Adipocyte (in vitro differentiated cells): ENCODE measurements at regions not wholly inside any gene's neighbourhood (a gene's known extent, or its start where the extent isn't known, plus 50 kb on each side); places are given as distances from the start of the nearest gene placed in this dataset.
"Not testable (repeated sequence)": the region's sequence is repeated elsewhere in the genome, so short reads cannot be mapped to it uniquely, and the experiment has no call there.

ENCODE experiments used
- DNase-seq: peaks from one replicate; pipeline ENCODE4 v3.0.0-alpha.2; 2015; ENCODE audit warnings: low read depth
- H3K27me3 ChIP-seq: replicated peaks from 2 replicates; pipeline ENCODE4 v1.7.0; 2013; ENCODE audit warnings: mild to moderate bottlenecking, low read length, moderate library complexity; ENCODE audit not compliant: control insufficient read depth, insufficient read depth
- H3K36me3 ChIP-seq: 2 replicates; pipeline ENCODE4 v1.7.0; 2013; ENCODE audit warnings: low read length, mild to moderate bottlenecking, moderate library complexity; ENCODE audit not compliant: control insufficient read depth, insufficient read depth, severe bottlenecking
- H3K4me1 ChIP-seq: 2 replicates; pipeline ENCODE4 v1.7.0; 2013; ENCODE audit warnings: mild to moderate bottlenecking, low read length, moderate library complexity; ENCODE audit not compliant: control insufficient read depth, insufficient read depth
- H3K4me3 ChIP-seq: 2 replicates; pipeline ENCODE4 v1.7.0; 2013; ENCODE audit warnings: mild to moderate bottlenecking, low read length, moderate library complexity
- H3K9ac ChIP-seq: 2 replicates; pipeline ENCODE4 v1.7.0; 2013; ENCODE audit warnings: mild to moderate bottlenecking, low read length, moderate library complexity
- H3K9me3 ChIP-seq: 2 replicates; pipeline ENCODE4 v1.7.0; 2013; ENCODE audit warnings: mild to moderate bottlenecking, low read length, moderate library complexity; ENCODE audit not compliant: control insufficient read depth

DNA sequence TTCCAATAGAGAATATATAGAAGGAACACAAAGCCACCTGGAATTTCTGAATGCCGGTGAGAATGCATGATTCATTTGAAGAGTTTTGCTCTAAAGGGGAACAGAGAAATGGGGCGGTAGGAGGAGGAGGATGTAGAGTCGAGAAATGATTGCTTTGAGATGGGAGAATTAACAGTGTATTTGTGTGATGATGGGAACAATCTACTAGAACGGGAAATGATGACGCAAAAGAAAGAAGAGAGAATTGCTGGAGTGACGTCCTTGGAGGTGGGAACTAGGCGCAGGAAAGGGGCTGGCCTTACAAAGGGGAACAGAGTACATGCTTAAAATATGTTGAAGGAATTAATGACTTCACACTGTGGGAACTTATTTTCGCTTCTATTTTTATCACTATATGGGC lies 188.1 kb downstream of the SDHAF3 start:
- no peak overlapping the region for H3K4me3 ChIP-seq
- H3K27me3 ChIP-seq, result no peaks in the 10 kb centered on the region
- no peak overlapping the region for H3K9ac ChIP-seq
- no peaks in the 10 kb centered on the region for H3K9me3 ChIP-seq
- no peaks in the 10 kb centered on the region for H3K36me3 ChIP-seq
- no peaks in the 10 kb centered on the region for H3K4me1 ChIP-seq
- DNase-seq, result no peak

DNA sequence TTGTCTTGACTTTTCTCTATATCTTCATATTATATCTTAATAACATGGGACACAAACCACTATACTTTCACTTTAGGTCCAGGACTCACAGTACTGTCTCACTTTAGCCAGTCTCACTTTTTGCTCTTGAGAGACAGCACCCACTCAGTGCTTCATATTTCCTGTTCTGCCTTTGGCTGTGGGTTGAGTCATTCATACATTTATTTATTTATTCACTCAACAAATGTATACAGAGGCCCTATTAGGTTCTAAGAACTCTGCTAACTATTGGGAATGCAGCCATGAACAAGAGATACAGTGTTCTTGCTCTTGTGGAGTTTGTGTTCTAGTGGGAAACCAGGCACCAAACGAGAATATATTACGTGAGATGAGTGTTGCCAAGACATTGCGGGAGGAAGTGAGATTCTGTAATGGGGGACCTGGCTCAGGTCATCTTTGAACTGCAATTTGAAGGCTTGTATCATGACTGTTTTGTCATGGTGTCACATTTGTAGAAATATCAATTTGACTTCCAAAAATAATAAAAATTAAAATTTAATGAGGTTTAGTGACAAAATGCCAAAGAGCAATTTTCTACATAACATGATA lies 190.1 kb downstream of the SDHAF3 start:
- Histone ChIP-seq H3K4me1 (no peaks in the 10 kb centered on the region), H3K36me3 (no peaks in the 10 kb centered on the region), H3K9ac (no peak overlapping the region), H3K4me3 (no peak overlapping the region), H3K9me3 (no peaks in the 10 kb centered on the region), H3K27me3 (no peaks in the 10 kb centered on the region)
- DNase-seq, result peak; percentile 29

DNA sequence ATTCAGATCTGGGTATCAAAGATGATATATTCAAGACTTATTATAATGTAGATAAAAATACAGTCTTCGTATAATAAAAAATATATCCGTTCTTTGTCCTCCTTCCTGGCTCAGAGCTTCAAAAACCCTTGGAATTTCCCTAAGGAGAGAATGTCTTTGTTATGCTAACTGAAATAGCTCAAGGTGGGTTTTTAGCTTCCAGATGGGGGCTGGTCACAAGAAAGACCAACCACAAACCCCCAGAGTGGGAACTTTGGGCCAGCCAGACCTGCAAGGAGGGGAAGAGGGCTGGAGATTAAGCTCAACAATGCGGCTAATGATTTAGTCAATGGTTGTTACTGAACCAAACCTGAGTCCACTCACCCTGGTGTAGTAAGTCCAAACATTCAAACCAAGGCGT lies 196.4 kb downstream of the SDHAF3 start:
- Histone ChIP-seq H3K4me1 (no peaks in the 10 kb centered on the region), H3K36me3 (no peaks in the 10 kb centered on the region), H3K27me3 (no peaks in the 10 kb centered on the region), H3K9me3 (peaks cover 5% of the 10 kb centered on the region), H3K4me3 (no peak overlapping the region), H3K9ac (no peak overlapping the region)
- DNase-seq, result no peak

DNA sequence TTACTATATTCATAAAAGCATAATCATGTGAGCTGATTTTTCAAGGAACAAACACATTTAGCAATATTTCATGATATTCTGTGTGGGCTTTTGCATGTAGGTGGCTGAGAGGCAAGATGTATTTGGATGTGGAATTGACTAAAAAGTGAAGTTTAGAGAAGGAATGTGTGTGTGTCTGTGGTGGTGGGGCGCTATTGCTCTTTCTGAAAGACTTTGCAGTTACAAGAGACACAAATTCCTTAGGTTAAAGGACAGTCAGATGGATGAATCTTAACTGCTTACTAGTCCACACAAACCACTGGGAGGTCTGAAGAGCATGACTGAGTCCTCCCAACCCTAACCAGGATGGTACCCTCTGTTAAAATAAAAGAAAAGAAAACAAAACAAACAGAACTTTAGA lies 200.1 kb downstream of the SDHAF3 start:
- H3K9me3 ChIP-seq, result peaks cover 5% of the 10 kb centered on the region
- H3K9ac ChIP-seq, result no peak overlapping the region
- DNase-seq, result no peak

DNA sequence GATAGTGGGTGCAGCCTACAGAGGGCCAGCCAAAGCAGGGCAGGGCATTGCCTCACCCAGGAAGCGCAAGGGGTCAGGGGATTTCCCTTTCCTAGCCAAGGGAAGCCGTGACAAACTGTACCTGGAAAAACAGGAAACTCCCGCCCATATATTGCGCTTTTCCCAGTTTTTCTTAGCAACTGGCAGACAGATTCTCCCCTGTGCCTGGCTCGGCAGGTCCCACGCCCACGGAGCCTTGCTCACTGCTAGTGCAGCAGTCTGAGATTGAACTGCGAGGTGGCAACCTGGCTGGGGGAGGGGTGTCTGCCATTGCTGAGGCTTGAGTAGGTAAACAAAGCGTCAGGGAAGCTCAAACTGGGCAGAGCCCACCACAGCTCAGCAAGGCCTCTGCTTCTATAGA lies 212.4 kb downstream of the SDHAF3 start:
- H3K4me1 ChIP-seq, H3K9me3 ChIP-seq, DNase-seq, H3K36me3 ChIP-seq, H3K4me3 ChIP-seq, H3K27me3 ChIP-seq, H3K9ac ChIP-seq: not testable (repeated sequence)

More for the DNA sequence above, 200.1 kb downstream of the SDHAF3 start:
- Histone ChIP-seq H3K27me3 (no peaks in the 10 kb centered on the region), H3K36me3 (no peaks in the 10 kb centered on the region), H3K4me3 (no peak overlapping the region), H3K4me1 (no peaks in the 10 kb centered on the region)

DNA sequence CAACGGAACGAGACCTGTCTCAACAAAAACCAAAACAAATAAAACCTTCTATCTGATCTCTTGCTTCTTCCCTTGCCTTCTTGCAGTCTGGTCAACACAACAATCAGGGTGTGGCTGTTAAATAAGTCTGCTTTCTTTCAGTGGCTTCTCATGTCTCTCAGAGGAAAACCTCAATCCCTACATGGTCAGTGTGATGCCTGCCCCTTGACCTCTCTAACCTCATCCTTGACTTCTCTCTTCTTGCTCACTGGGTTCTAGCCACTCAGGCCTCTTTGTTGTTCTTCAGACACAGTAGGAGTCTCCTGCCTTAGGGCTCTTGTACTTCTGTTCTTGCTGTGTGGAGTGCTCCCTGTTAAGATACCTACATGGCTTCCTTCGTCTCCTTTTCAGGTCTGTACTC lies 220.4 kb downstream of the SDHAF3 start:
- Histone ChIP-seq H3K9me3 (no peaks in the 10 kb centered on the region), H3K9ac (no peak overlapping the region), H3K36me3 (no peaks in the 10 kb centered on the region), H3K27me3 (no peaks in the 10 kb centered on the region), H3K4me1 (no peaks in the 10 kb centered on the region), H3K4me3 (no peak overlapping the region)
- no peak for DNase-seq

DNA sequence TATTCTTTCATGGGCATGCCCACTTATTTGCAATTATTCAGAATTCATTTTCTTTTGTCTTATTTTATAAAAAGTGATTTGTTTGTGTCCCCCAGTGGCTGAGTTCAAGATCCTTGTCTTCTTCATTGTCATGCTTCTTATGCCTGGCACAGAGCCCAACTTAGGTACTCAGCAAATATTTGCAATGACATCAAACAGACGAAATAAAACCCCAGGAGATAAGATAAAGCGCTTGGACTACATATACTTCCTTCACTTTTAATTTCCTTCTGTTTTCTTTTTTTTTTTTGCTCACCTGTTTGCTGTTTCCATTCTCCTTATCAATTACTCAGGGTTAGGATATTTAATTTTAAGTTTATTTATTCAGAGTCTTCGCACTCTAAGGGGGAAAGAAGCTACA lies 225.0 kb downstream of the SDHAF3 start:
- DNase-seq, result no peak
- H3K9ac ChIP-seq, result no peak overlapping the region
- H3K4me1 ChIP-seq, result no peaks in the 10 kb centered on the region
- H3K4me3 ChIP-seq, result no peak overlapping the region
- no peaks in the 10 kb centered on the region for H3K27me3 ChIP-seq
- peaks cover 3% of the 10 kb centered on the region for H3K9me3 ChIP-seq
- no peaks in the 10 kb centered on the region for H3K36me3 ChIP-seq

DNA sequence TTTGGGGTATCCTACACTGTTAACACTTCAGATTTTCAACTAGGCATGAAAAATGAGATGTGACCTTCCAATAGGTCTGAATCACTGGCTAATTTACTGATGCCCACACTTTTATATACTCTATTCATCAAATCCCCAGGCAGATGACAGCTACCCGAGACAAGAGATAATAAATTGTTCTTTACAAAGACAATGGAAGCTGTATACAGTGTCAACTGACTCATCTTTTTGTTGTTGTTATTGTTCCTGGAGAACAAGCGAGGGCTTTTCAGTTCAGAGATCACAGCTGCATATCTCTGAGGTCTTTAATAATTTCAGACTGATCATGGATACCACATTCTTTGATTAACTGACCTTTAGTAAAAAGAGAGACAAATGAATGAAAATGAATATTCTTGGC lies 228.9 kb downstream of the SDHAF3 start:
- no peak overlapping the region for H3K9ac ChIP-seq
- peaks cover 7% of the 10 kb centered on the region for H3K9me3 ChIP-seq
- DNase-seq, result no peak
- no peaks in the 10 kb centered on the region for H3K36me3 ChIP-seq
- no peaks in the 10 kb centered on the region for H3K27me3 ChIP-seq
- H3K4me3 ChIP-seq, result no peak overlapping the region
- H3K4me1 ChIP-seq, result no peaks in the 10 kb centered on the region

DNA sequence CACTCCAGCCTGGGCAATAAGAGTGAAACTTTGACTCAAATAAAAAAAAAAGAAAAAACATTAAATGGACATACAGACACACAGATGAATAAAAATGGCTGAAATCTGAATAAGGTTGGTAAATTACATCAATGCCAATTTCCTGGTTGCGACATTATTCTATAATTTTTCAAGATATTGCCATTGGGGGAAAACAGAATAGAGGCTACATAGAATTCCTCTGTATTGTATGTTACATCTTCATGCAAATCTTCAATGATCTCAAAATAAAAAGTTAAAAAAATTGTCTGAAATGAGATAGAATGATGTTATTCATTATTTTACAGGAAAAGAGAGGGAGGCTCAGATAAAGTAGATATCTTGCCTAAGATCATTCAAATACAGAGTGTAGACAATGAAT lies 234.0 kb downstream of the SDHAF3 start:
- Histone ChIP-seq H3K4me3 (no peak overlapping the region), H3K4me1 (no peaks in the 10 kb centered on the region), H3K9me3 (peaks cover 7% of the 10 kb centered on the region), H3K9ac (no peak overlapping the region), H3K27me3 (no peaks in the 10 kb centered on the region), H3K36me3 (no peaks in the 10 kb centered on the region)
- DNase-seq, result no peak

DNA sequence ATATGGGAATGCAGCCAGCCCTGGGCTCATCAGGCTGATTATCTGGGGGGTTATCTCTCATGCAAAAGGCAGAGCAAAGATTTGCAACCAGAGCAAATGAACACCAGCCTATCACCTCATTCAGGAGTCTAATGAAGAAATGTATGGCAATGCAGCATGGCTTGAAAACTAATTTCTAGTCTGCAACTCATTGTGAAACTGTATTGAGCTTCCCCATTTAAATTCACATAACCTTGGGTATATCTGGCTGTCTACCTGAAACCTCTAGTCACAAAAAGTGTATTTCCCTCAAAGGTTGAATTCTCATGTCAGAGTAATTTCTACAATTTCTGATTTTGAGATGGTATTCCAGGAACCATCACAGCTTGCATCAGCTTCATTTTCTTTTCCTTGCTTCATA lies 240.0 kb downstream of the SDHAF3 start:
- no peak for DNase-seq

DNA sequence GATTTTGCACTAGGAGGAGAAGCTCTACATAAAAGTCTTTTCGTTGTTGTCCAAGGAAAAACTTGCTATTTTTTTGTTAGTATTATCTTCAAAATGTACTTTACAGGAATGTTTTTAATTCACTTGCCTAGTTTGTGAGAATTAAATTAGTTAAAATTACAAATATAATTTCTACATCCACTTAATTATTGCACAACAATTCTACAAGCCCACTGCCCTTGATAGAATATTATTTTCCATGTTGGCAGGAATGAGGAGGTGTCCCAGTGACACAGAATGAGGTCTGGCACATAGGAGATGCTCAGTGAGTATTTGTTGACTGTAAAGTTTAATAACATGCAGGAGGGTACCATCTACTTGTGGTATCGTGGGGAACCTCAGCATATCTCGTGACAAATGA lies 255.4 kb downstream of the SDHAF3 start:
- H3K36me3 ChIP-seq, result no peaks in the 10 kb centered on the region
- no peaks in the 10 kb centered on the region for H3K4me1 ChIP-seq
- no peak overlapping the region for H3K4me3 ChIP-seq
- H3K27me3 ChIP-seq, result no peaks in the 10 kb centered on the region
- DNase-seq, result no peak
- H3K9ac ChIP-seq, result no peak overlapping the region
- H3K9me3 ChIP-seq, result no peaks in the 10 kb centered on the region

More for the DNA sequence above, 240.0 kb downstream of the SDHAF3 start:
- H3K36me3 ChIP-seq, result no peaks in the 10 kb centered on the region
- no peaks in the 10 kb centered on the region for H3K4me1 ChIP-seq
- H3K9me3 ChIP-seq, result no peaks in the 10 kb centered on the region
- H3K4me3 ChIP-seq, result no peak overlapping the region
- no peaks in the 10 kb centered on the region for H3K27me3 ChIP-seq
- no peak overlapping the region for H3K9ac ChIP-seq

DNA sequence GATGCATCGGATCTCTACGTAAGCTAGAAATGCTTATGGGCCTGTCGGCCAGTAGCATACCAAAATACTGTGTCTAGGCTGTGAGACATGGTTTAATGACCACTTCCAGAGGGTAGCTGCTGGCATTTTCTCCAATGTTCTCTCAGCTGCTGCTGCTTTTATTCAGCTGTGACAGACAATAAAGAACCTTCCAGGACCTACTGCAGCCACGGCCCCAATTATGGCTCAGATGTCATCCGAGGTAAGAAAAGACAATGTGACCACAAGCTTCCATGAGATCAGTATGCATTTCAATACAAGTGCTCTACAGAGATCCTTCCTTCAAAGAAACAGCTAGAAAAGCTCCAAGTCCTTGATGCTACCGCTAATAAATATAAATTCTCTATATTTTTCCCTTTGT lies 256.2 kb downstream of the SDHAF3 start:
- no peaks in the 10 kb centered on the region for H3K9me3 ChIP-seq
- no peak overlapping the region for H3K9ac ChIP-seq
- H3K27me3 ChIP-seq, result no peaks in the 10 kb centered on the region
- DNase-seq, result no peak
- H3K4me3 ChIP-seq, result no peak overlapping the region
- no peaks in the 10 kb centered on the region for H3K4me1 ChIP-seq
- H3K36me3 ChIP-seq, result no peaks in the 10 kb centered on the region
